Calu3 (cell line): ENCODE measurements at regions not wholly inside any gene's neighbourhood (a gene's known extent, or its start where the extent isn't known, plus 50 kb on each side); places are given as distances from the start of the nearest gene placed in this dataset.

Experiments
- BruUV-seq: library from RNA; stranded (reverse); fragments of 400-500 nt; replicated peaks from 2 replicates; lab custom pipeline; 2021; lab: Mats Ljungman, UMichigan
- CTCF ChIA-PET: fragments of 300-600 bp; sonication (Branson Sonifier 250); formaldehyde crosslinking; loops from one replicate; lab custom pipeline; 2022; ENCODE audit warnings: antibody characterized with exemption; lab: Charles Lee
- DNase-seq: peaks from one replicate; pipeline ENCODE4 v3.0.0; 2022
- H3K27ac Mint-ChIP-seq: one replicate; pipeline ENCODE4 v1.8.0; 2022; ENCODE audit warnings: mixed read lengths; ENCODE audit not compliant: unreplicated experiment
- H3K27me3 Mint-ChIP-seq: one replicate; pipeline ENCODE4 v1.8.0; 2022; ENCODE audit warnings: mixed read lengths; ENCODE audit not compliant: unreplicated experiment
- H3K36me3 Mint-ChIP-seq: one replicate; pipeline ENCODE4 v1.8.0; 2022; ENCODE audit warnings: mild to moderate bottlenecking, moderate library complexity, mixed read lengths; ENCODE audit not compliant: insufficient read depth, unreplicated experiment
- H3K4me1 Mint-ChIP-seq: one replicate; pipeline ENCODE4 v1.8.0; 2022; ENCODE audit warnings: mild to moderate bottlenecking, low read depth, mixed read lengths; ENCODE audit not compliant: unreplicated experiment
- H3K4me3 Mint-ChIP-seq: one replicate; pipeline ENCODE4 v1.8.0; 2022; ENCODE audit warnings: mild to moderate bottlenecking, low read depth, moderate library complexity, mixed read lengths; ENCODE audit not compliant: unreplicated experiment
- H3K9me3 Mint-ChIP-seq: one replicate; pipeline ENCODE4 v1.8.0; 2022; ENCODE audit warnings: low read depth, mixed read lengths; ENCODE audit not compliant: unreplicated experiment
- CTCF ChIP-seq: fragments of 200-600 bp; IDR thresholded peaks from one replicate; pipeline ENCODE4 v1.8.0; 2022; ENCODE audit warnings: antibody characterized with exemption; ENCODE audit not compliant: unreplicated experiment
- intact Hi-C: fragments of 100-400 bp; cut with micrococcal nuclease; formaldehyde crosslinking; loops from one replicate; pipeline ENCODE4 v1.10.0; 2022; ENCODE audit not compliant: unreplicated experiment

GRCh38 chr5:73327908-73328455 is 120.6 kb downstream of the FOXD1 start:
- Mint-ChIP-seq H3K4me1 (no peaks in the 10 kb centered on the region), H3K4me3 (no peak overlapping the region), H3K27ac (no peak overlapping the region), H3K27me3 (peaks cover 40% of the 10 kb centered on the region), H3K9me3 (no peaks in the 10 kb centered on the region), H3K36me3 (no peaks in the 10 kb centered on the region)
- TF ChIP-seq CTCF = no peak
- intact Hi-C loops = no loop called here
- BruUV-seq = no TSS peak
- CTCF ChIA-PET = no interaction called here
- DNase-seq = no peak

GRCh38 chr5:73325546-73325945 is 123.0 kb downstream of the FOXD1 start:
- Mint-ChIP-seq H3K27ac (no peak overlapping the region), H3K27me3 (peaks cover 29% of the 10 kb centered on the region), H3K36me3 (no peaks in the 10 kb centered on the region), H3K4me1 (no peaks in the 10 kb centered on the region), H3K4me3 (no peak overlapping the region), H3K9me3 (no peaks in the 10 kb centered on the region)
- DNase-seq = no peak
- CTCF ChIA-PET = interaction anchor here (1.1 kb wide), 1 partner anchor 10 kb away, joined by 3 read pairs; no protein-coding TSS in a partner anchor
- TF ChIP-seq CTCF = no peak
- intact Hi-C loops = no loop called here
- BruUV-seq = no TSS peak

- no TSS peak for BruUV-seq
- H3K36me3 Mint-ChIP-seq = no peaks in the 10 kb centered on the region
- H3K9me3 Mint-ChIP-seq = no peaks in the 10 kb centered on the region
- H3K27ac Mint-ChIP-seq = no peak overlapping the region
- TF ChIP-seq CTCF = no peak
- peaks cover 29% of the 10 kb centered on the region for H3K27me3 Mint-ChIP-seq
- DNase-seq = no peak
- H3K4me1 Mint-ChIP-seq = peaks cover 3% of the 10 kb centered on the region
- intact Hi-C loops = no loop called here
- H3K4me3 Mint-ChIP-seq = no peak overlapping the region
- CTCF ChIA-PET = no interaction called here
Observed at GRCh38 chr5:73323466-73323865, 125.1 kb downstream of the FOXD1 start.

GRCh38 chr5:73322437-73323076 is 126.0 kb downstream of the FOXD1 start:
- no peak for DNase-seq
- Mint-ChIP-seq H3K4me1 (peaks cover 9% of the 10 kb centered on the region), H3K9me3 (no peaks in the 10 kb centered on the region), H3K36me3 (no peaks in the 10 kb centered on the region), H3K27me3 (peaks cover 29% of the 10 kb centered on the region), H3K27ac (no peak overlapping the region), H3K4me3 (no peak overlapping the region)
- BruUV-seq = no TSS peak
- CTCF ChIA-PET = interaction anchor here (1.5 to 1.6 kb wide), 2 partner anchors 19 to 43 kb away, joined by 4 to 8 read pairs; no protein-coding TSS in a partner anchor
- no peak for TF ChIP-seq CTCF
- intact Hi-C loops = no loop called here
